ENCODE measurements at regions not wholly inside any gene's neighbourhood (a gene's known extent, or its start where the extent isn't known, plus 50 kb on each side); places are given as distances from the start of the nearest gene placed in this dataset.

DNA sequence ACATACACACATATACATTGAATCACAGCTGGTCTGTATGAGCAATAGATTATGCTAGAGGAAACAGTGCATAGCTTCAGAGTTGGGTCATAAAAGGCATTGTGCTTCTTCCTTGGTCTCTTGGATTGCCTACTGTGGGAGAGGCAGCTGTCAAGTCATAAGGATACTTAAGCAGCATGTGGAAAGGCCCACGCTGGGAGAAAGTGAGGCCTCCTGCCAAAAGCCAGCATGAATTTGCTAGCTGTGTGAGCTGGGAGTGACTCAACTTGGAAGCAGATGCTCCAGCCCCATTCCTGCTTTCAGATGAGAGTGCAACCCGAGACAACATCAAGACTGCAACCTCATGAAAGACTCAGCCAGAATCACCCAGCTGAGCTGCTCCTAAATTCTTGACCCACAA lies 311.9 kb upstream of the TBX3 start:
- WGBS, 2 experiments (ENCODE audit: extremely low coverage in 1 of 2, insufficient coverage in 1 of 2, insufficient read length in 1 of 2, insufficient replicate concordance in 2 of 2, low coverage in 1 of 2, low lambda C conversion rate in 2 of 2, missing lambda C conversion rate in 1 of 2), result 87% methylated on average over 2 of the region's 2 CpGs; no CpG with 5 or more reads in 1 of the 2 experiments
- H2BK20ac ChIP-seq (ENCODE audit: low read length), result no peak overlapping the region
- no peaks in the 10 kb centered on the region for H3K23me2 ChIP-seq (ENCODE audit: low read depth, low read length)
- no peak overlapping the region for H2AFZ ChIP-seq (ENCODE audit: low read length)
- no peak overlapping the region for H2BK120ac ChIP-seq (replicated peaks; ENCODE audit: low read depth, low read length)
- no peak overlapping the region for H3K4me2 ChIP-seq (ENCODE audit: insufficient read depth in 1 of 2, low read depth in 2 of 2, low read length in 2 of 2)
- H4K5ac ChIP-seq (ENCODE audit: insufficient read length, low read depth, low read length), result no peak overlapping the region
- no peaks in the 10 kb centered on the region for H3K79me1 ChIP-seq (ENCODE audit: low read depth, low read length)
- ChIA-PET POLR2A (ENCODE audit: partially characterized antibody) (no interaction called here), CTCF (ENCODE audit: partially characterized antibody) (interaction anchor here (0.7 kb wide), 1 partner anchor 21 kb away, joined by 3 read pairs; no protein-coding TSS in a partner anchor)
- H3K9me3 ChIP-seq (ENCODE audit: insufficient read depth in 2 of 2, low read depth in 1 of 2, low read length in 1 of 2), result peaks cover 9 to 12% of the 10 kb centered on the region in 2 experiments
- no peak overlapping the region for H3K18ac ChIP-seq (ENCODE audit: extremely low read depth, low read length)
- no peak overlapping the region for H4K8ac ChIP-seq (ENCODE audit: extremely low read depth, insufficient read depth, low read length)
- FAIRE-seq, result no peak
- no peak overlapping the region for H2BK15ac ChIP-seq (ENCODE audit: low read length)
- H4K91ac ChIP-seq (replicated peaks; ENCODE audit: insufficient read length, low read length), result no peak overlapping the region
- no peak overlapping the region for H2AK5ac ChIP-seq (ENCODE audit: low read depth, low read length)
- H4K20me1 ChIP-seq (replicated peaks in 1 of 2; ENCODE audit: control insufficient read depth in 1 of 2, insufficient read depth in 2 of 2, low read length in 2 of 2), result no peaks in the 10 kb centered on the region
- H3K36me3 ChIP-seq (ENCODE audit: control insufficient read depth in 2 of 4, insufficient read depth in 4 of 4, low read length in 3 of 4), result no peaks in the 10 kb centered on the region
- H3K56ac ChIP-seq (replicated peaks; ENCODE audit: insufficient read length, low read depth, low read length), result no peak overlapping the region
- H3K27ac ChIP-seq (ENCODE audit: low read depth, low read length), result no peak overlapping the region
- H3K9ac ChIP-seq (replicated peaks in 1 of 4; ENCODE audit: extremely low read depth in 1 of 4, low read depth in 3 of 4, low read length in 3 of 4), result no peak overlapping the region
- TF ChIP-seq NANOG (IDR thresholded peaks at IDR 0.05; ENCODE audit: insufficient read depth, low read depth, low read length, poor library complexity, severe bottlenecking), result no peak
- no peak for TF ChIP-seq CTCF (IDR thresholded peaks at IDR 0.05; ENCODE audit: control extremely low read depth in 1 of 3, insufficient read depth in 1 of 3, low read depth in 1 of 3, low read length in 3 of 3)
- no peak for TF ChIP-seq CHD1 (IDR thresholded peaks at IDR 0.05; ENCODE audit: low read depth, low read length)
- TF ChIP-seq TAF1 (IDR thresholded peaks at IDR 0.05; ENCODE audit: low read depth, low read length), result no peak
- no peak for TF ChIP-seq MAFK (IDR thresholded peaks at IDR 0.05; ENCODE audit: low read depth, low read length)
- TF ChIP-seq RBBP5 (IDR thresholded peaks at IDR 0.05; ENCODE audit: borderline replicate concordance, low read depth, low read length), result no peak
- TF ChIP-seq TEAD4 (IDR thresholded peaks at IDR 0.05; ENCODE audit: low read depth, low read length), result no peak
- TF ChIP-seq YY1 (IDR thresholded peaks at IDR 0.05; ENCODE audit: low read depth, low read length), result no peak
- TF ChIP-seq ZNF274 (IDR thresholded peaks at IDR 0.05; ENCODE audit: borderline replicate concordance, extremely low read depth, low read length), result no peak
- no peak for TF ChIP-seq ATF2 (IDR thresholded peaks at IDR 0.05; ENCODE audit: low read length)
- no peak overlapping the region for H3K23ac ChIP-seq (ENCODE audit: insufficient read length)
- H3K4me1 ChIP-seq (replicated peaks in 1 of 4; ENCODE audit: control insufficient read depth in 3 of 4, insufficient read depth in 4 of 4, low read length in 3 of 4), result peaks cover 0 to 3% (median 0%) of the 10 kb centered on the region in 4 experiments; a peak in 1 of 7 replicates
- H2BK12ac ChIP-seq (ENCODE audit: low read depth, low read length), result no peak overlapping the region
- no peak overlapping the region for H3K4me3 ChIP-seq (ENCODE audit: extremely low read depth in 1 of 4, insufficient read depth in 2 of 4, low read depth in 3 of 4, low read length in 4 of 4)
- H3K4ac ChIP-seq (replicated peaks; ENCODE audit: insufficient read length, low read depth, low read length), result no peak overlapping the region
- H3K14ac ChIP-seq (ENCODE audit: insufficient read length), result no peak overlapping the region
- no peaks in the 10 kb centered on the region for H3K79me2 ChIP-seq (ENCODE audit: control insufficient read depth in 1 of 2, insufficient read depth in 2 of 2, low read length in 2 of 2)
- DNase-seq (ENCODE audit: low read depth in 1 of 2, low spot score in 2 of 2), result no peak
- no peak overlapping the region for H2BK5ac ChIP-seq (ENCODE audit: low read depth, low read length)
- H3K27me3 ChIP-seq (replicated peaks in 1 of 4; ENCODE audit: control insufficient read depth in 3 of 4, extremely low read depth in 1 of 4, insufficient read depth in 3 of 4, low read length in 3 of 4), result no peaks in the 10 kb centered on the region

Data from H1 (cell line).